ENCODE measurements at regions not wholly inside any gene's neighbourhood (a gene's known extent, or its start where the extent isn't known, plus 50 kb on each side); places are given as distances from the start of the nearest gene placed in this dataset.

- DNase-seq, result no peak
These were observed 721.4 kb downstream of the TMTC2 start for GRCh38 chr12:83408146-83408545.

GRCh38 chr12:83404521-83404920 lies 717.8 kb downstream of the TMTC2 start:
- DNase-seq, result no peak

- no peak for DNase-seq
These were observed 703.5 kb downstream of the TMTC2 start for GRCh38 chr12:83390186-83390585.

- DNase-seq, result no peak
These were observed 702.7 kb downstream of the TMTC2 start for GRCh38 chr12:83389237-83389996.

- no peak for DNase-seq
These were observed 701.8 kb downstream of the TMTC2 start for GRCh38 chr12:83388551-83388950.

- no peak for DNase-seq
These were observed 700.0 kb downstream of the TMTC2 start for GRCh38 chr12:83386527-83387264.

GRCh38 chr12:83378186-83378727 lies 691.6 kb downstream of the TMTC2 start:
- no peak for DNase-seq

- no peak for DNase-seq
These were observed 678.6 kb downstream of the TMTC2 start for GRCh38 chr12:83365317-83365716.

GRCh38 chr12:83361475-83361874 lies 674.8 kb downstream of the TMTC2 start:
- no peak for DNase-seq

- no peak for DNase-seq
These were observed 674.4 kb downstream of the TMTC2 start for GRCh38 chr12:83361071-83361470.

GRCh38 chr12:83349907-83350611 lies 663.4 kb downstream of the TMTC2 start:
- DNase-seq, result no peak

- DNase-seq, result no peak
These were observed 659.6 kb downstream of the TMTC2 start for GRCh38 chr12:83346333-83346732.

GRCh38 chr12:83343767-83344166 lies 657.1 kb downstream of the TMTC2 start:
- no peak for DNase-seq

GRCh38 chr12:83335748-83336147 lies 649.0 kb downstream of the TMTC2 start:
- no peak for DNase-seq

GRCh38 chr12:83326666-83327065 lies 640.0 kb downstream of the TMTC2 start:
- DNase-seq, result no peak

- no peak for DNase-seq
These were observed 637.2 kb downstream of the TMTC2 start for GRCh38 chr12:83323866-83324265.

GRCh38 chr12:83322809-83323208 lies 636.1 kb downstream of the TMTC2 start:
- no peak for DNase-seq

- no peak for DNase-seq
These were observed 635.3 kb downstream of the TMTC2 start for GRCh38 chr12:83321971-83322370.

GRCh38 chr12:83320350-83320749 lies 633.6 kb downstream of the TMTC2 start:
- DNase-seq, result no peak

GRCh38 chr12:83318386-83319098 lies 631.8 kb downstream of the TMTC2 start:
- no peak for DNase-seq

- DNase-seq, result no peak
These were observed 630.9 kb downstream of the TMTC2 start for GRCh38 chr12:83317595-83317994.

- no peak for DNase-seq
These were observed 627.1 kb downstream of the TMTC2 start for GRCh38 chr12:83313827-83314226.

- DNase-seq, result no peak
These were observed 626.6 kb downstream of the TMTC2 start for GRCh38 chr12:83313322-83313721.

All from activated CD4-positive, alpha-beta T cell treated with anti-CD3 and anti-CD28 coated beads for 4 hours (primary cell).